Medulla oblongata (tissue), 1 donor: ENCODE measurements at regions not wholly inside any gene's neighbourhood (a gene's known extent, or its start where the extent isn't known, plus 50 kb on each side); places are given as distances from the start of the nearest gene placed in this dataset.

Source experiments
- DNase-seq: peaks from one replicate; pipeline ENCODE4 v3.0.0-alpha.2; 2015; ENCODE audit errors: extremely low spot score

DNA sequence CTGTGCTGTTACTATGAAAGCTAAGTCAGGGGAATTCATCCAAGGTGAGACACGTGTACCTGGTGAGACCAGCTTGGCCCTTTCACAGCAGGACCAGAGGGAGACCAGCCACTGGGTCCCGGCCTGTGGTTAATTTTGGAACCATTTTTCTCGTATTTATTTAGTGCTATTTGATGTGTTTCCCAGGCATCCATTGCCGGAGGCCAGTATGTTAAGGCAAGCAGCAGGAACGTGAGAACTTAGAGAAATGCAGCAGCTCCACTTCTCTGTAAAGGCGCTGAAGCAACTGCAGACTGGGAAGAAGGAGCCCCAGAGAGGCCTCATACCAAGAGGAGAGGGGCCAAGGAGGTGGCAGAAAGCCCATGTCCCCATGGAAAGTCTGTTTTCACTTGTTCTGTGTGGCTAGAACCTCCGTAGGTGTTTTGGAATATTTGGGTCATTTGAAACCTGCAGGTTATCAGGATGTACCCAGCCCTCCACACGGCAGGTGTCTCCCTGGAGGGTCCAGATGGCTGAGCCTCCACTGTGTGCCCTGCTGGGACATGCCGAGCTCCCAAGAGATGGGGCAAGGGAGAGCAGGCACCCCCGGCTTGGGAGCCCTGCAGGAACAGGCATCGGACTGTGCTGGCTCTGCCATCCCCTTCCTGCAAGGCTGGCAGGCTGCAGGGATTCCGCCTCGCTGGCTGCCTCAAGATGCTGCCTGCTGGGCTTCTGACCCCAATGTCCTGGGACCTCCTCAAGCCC, 256.0 kb upstream of the RAB6C start:
- DNase-seq, result no peak

DNA sequence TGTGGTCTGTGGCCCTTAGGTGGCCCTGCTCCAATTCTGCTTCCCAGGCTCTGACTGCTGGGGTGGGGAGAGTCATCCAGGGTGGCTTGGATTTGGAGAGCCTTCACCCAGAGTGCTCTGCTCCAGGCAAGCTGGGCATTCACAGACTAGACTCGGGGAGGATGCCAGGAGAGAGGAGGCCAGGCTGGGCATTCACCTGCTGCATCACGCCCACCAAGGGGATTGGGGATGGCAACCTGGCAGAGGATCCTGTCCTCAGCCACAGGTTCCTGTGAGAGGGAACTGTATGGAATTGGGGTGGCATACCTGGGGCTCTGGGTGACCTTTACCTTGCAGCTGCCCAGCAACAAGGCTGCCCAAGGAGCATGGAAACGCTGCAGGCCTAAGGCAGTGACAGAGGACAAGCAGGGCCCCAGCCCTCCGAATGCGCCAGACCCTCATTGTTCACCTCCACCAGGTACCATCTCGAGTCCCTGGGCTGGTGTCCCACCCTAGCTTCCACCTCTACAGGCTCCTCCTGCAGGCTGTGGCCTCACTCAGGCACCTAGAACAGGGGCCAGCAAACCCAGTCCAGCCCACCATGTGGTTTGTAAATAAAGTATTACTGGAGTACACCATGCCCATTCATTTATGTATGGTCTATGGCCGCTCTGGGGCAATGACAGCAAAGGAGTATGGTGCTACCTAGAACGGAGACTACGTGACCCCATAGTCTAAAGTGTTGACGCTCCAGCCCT, 255.3 kb upstream of the RAB6C start:
- DNase-seq, result no peak

DNA sequence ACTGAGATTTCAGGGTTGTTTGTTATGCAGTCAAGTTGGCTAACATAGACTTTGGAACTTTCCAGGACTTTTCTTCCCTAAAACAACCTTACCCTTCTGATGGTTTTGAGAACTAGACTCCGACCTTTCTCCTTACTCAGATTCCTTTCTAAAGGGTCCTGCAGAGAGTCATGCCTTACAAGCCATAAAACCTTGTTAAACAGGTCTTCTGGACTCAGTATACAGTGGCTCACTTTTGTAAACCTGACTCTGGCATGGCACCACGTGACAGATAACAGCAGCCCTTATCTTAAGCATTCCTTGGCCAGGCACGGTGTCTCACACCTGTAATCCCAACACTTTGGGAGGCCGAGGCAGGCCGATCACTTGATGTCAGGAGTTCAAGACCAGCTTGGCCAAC, 253.2 kb upstream of the RAB6C start:
- DNase-seq, result no peak

DNA sequence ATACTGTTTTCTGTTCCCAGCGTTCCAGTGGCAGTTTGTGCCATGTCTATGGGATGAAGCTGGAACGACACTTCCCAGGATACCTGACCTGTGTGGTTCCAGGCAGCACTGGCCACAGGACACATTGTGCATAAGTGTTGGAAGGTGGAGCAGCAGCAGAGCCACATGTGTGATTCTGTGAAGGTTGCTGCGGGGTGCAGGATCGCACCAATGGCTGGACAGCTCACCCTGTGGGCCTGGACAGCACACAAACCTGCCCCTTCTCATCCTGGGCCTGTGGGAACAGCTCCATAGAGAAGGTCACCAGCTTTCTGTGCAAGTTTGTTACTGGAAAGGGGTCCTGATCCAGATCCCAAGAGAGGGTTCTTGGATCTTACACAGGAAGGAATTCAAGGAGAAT, 252.2 kb upstream of the RAB6C start:
- no peak for DNase-seq

DNA sequence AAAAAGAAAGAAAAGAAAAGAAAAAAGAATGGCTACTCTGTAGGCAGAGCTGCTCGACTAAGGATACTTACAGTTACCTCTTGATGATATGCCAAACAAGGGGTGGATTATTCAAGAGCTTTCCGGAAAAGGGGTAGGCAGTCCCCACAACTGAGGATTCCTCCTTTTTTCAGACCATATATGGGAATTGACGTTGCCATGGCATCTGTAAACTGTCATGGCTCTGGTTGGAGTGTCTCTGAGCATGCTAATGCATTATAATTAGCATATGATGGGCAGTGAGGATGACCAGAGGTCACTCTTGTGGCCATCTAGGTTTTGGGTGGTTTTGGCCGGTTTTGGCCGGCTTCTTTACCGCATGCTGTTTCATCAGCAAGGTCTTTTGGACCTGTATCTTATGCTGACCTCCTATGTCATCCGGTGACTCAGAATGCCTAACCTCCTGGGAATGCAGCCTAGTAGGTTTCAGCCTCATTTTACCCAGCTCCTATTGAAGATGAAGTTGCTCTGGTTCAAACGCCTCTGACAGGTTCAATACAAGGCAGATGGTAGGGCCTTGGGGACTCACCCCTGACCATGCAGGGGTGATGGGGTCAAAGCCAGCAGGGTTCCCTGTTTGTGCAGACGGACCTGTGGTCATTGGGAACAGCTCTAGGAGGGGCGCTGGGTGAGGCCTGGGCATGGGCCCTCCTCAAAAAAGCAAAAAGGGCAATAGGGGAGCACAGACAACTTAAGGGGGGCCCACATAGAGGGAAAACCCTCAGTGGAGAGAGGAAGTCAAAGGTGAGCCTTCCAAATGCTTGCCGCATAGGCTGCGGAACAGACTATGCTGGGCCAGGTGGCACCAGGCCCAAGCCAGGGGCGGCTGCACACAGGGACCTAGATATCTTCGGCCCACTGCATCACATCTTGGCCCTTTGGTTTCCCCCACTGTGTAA, 251.2 kb upstream of the RAB6C start:
- DNase-seq, result no peak

DNA sequence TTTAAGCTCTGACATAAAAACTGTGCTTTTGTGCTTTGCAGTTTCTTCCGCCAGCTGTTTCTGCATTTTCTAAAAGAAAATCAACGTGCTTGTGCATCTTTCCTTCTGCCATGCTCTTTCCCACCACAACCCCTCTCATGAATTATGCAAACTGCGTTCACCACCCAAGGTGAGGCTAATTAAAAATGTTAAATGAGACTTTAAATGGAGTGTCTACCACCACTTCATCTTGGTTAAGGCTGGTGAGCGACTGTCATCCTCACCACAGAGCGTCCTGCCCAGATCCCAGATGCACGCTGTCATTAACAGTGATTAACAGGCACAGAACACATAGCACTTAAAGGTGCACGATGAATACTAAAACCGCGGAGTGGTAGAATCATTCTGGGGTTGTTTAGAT, 250.5 kb upstream of the RAB6C start:
- no peak for DNase-seq

DNA sequence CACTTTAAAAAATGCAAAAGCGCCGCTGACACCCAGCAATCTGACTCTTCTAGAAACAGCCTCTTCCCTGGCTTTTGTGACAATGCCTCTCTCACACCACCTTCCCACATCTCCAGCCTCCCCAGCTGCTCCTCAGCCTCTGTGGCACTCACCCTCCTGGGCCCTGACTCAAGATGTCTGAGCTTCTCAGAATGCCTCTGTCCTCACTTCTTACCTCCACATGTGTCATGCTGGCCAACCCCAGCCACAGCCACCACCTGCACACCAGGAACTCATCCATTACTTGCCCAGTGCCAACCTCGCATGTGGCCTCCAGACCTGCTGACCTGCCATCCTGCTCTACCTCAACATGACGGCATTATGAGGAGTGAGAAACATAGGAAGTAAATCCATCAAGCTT, 249.8 kb upstream of the RAB6C start:
- no peak for DNase-seq

DNA sequence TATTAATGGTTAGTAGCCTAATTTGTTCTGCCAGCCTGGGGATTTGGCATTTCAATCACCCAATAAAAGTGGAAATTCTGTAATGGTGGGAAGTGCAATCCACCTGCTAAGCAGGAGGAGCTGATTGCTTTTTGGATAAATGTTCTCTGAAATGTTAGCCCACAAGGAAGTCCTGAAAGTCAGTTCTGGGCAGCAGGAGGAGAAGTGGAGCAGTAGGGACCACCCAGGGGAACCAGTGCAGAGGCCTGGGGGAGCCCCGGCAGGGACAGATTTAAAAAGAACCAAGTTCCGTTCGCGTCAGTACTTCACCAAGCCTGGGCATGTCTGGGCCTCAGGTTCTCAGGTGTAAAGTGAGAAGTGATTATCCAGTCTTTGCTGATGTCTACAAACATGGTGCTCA, 248.5 kb upstream of the RAB6C start:
- DNase-seq, result no peak

DNA sequence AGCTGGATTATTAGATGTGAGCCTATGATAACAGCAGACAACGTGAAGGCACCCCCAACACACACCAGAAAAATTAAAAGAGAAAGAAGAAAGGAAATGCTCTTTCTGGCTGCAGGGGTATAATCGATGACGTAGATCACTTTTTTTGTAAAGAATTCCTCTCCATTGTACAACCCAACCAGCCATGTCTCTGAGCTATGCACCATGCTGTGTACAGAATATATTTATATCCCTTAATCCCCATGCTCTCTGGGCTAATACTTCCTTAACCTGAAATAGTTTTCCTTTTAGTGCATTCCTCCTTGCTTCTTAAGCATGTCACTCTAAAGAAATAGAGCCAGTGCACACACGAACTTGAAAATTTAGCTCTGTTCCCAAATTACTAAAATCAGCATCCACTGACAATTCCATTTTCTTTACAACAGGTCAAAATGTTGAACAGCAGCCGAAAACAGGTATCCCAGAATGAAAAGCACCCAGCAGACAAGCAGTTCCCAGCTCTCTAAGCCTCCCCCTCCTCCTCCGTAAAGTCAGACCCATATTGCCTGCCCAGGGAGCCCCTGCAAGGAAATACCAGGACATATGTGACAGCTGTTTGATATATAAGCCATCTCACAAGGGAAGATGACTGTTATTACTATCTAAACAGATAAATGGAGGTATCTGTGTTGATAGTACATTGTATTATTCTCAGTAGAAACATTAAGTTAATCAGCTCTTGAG, 247.4 kb upstream of the RAB6C start:
- no peak for DNase-seq

DNA sequence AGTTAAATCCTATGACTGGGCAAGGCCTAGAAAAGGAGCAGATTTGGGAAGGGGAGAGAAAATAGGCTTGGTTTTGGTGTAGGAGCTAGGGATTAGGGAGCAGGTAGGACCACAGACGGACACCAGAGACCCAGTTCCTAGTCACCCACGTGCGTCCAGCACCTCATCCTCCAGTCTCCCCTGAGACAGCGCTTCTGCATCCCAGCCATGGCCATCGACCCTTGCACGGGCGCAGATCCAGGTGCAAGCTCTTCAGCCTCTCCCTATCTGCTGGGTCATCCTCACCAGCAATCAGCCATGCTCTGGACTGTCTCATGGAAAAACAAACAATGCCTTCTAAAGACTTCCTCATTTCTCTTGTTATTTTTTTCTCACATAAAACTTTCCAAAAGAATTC, 246.8 kb upstream of the RAB6C start:
- no peak for DNase-seq

DNA sequence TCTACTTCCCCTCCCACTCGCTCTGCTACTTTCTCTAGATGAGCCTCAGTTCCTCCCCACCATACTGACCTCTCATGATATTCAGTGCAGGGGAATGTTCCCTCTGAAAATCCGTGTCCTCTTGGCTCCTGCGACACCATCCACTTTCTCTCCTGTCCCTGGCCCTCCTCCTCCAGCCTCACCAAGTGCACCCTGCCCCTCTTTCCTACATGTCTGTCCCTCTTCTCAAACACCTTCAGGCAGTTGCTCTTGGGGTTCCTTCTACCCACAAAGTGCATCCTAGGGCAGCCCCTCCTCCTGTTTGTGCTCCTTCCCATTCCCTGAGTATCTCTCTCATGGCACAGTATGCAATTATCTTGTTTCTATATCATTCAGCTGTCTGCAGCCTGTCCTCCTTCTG, 246.4 kb upstream of the RAB6C start:
- DNase-seq, result no peak

DNA sequence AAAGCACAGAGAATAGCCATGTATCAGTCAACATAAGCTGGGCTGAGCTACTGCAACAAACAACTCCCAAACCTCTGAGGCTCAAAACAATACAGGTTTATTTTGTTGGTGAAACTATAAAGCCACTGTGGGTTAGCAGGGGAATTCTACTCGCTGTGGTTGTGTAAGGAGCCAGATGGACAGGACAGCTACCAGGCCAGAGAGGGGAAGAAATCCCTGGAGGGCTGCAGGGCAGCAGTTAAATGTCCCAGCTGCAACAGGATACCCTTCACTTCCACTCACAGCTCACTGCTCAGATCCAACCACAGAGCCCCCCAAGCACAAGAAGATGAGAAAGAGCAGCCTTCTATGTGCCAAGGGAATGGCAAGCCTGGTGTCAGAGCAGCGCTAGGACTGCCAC, 245.9 kb upstream of the RAB6C start:
- DNase-seq, result no peak

DNA sequence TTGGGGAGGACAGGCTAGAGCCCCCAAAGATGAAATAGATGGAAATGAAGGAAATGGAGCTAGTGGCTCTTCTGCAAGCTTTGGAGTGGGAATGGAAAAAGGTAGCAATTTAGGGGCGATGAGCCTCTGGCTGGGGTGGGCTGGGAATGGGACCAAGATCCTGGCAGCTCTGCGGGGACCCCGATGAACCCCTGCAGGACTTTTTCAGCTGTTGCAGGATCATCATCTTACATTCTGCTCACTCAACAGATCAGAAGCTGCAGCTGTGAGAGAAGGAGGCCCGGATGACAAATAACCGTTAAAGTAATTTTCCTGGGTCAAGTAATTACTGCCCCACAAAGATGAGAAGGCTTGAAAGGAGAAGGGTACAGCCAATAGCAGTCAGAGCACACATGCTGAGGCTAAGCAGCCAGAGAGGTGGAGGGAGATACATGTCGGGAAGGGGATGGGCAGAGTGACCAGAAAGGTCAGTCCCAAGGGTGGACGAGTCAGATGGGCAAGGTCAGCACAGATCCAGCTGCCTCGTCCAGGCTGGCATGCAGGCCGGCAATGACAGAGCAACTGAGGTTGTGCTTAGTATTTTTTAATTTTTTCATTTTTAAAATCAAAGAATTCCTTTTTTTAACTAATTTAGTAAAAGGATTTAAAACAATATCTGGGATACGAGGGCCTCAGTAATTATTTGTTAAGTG, 245.0 kb upstream of the RAB6C start:
- no peak for DNase-seq

DNA sequence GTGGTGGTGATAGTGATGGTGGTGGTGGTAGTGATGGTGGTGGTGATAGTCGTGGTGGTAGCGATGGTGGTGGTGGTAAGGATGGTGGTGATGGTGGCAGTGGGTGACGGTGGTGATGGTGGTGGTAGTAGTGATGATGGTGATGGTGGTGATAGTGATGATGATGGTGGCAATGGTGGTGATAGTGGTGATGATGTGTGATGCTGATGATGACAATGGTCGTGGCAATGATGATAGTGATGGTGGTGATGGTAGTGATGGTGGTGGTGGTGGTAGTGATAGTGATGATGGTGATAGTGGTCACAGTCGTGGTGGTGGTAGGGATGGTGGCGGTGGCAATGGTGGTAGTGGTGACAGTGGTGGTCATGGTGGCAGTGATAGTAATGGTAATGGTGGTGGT, 243.9 kb upstream of the RAB6C start:
- DNase-seq, result no peak

DNA sequence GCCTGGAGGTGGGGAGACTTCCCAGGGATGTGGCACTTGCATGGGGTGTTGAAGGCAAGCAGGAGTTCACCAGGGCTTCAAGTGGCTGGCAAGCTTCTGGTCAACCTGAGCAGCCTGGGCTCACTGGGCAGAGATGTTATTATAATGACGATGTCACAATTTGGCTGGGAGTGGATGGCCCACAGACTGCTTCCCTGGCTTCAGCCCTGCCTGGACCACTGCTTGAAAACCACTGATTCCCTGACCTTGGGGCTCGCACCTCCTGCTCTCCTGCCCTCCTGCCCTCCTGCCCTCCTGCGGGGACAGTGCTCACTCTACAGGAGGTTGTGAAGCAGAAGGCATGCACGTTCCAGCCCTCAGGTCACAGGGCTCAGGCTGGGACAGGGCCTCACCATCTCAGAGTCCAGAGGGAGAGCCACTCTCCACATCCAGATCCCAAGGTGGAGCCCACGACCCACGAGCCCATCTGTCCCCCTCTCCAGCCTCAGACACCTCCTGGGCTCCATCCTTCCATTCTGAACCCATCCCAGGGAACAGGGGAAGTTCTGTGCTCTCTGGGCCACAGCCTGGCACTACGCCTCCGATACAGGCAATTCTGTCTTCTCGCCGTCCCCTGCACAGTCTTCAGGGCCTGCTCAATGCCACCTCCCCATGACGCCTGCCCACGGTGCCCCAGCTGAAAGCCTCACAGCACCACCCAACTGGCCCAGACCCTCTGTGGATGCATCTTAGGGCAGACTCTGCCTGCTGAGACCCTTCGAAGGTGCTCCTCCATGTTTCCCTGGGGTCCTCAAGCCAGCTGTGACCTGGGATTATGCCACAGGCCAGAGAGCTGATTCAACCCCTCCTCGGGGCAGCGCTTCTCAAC, 241.6 kb upstream of the RAB6C start:
- no peak for DNase-seq

DNA sequence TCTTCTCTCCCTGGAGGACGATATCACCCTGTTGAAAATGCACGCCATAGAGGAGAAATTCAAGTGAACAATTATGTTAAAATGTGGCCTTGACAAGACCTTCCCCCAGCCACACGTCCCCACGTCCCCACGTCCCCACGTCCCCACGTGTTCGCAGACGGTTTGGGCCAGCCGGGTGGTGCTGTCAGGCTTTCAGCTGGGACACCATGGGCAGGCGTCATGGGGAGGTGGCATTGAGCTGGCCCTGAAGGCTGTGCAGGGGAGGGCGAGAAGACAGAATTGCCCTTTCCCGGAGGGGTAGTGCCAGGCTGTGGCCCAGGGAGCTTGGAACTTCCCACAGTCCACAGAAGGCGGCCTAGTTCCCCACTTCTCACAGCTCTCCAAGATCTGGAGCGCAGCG, 240.7 kb upstream of the RAB6C start:
- no peak for DNase-seq

DNA sequence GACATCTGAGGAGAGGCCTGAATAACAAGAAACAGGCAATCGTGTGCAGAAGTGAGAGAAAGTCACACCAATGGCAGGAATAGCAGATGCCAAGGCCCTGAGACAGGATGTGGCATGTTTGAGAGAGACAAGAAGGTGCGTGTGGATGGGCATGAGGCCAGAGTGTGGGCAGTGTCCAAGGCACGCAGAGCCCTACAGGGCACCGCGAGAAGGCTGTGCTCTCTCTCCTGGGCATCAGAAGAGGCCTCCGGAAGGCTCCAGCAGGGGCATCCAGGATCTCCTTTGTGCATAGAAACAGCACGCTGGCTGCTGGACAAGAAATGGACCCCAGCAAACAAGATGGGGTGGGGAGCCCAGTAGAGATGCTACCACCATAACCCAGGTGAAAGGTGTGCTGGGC, 239.0 kb upstream of the RAB6C start:
- DNase-seq, result no peak

DNA sequence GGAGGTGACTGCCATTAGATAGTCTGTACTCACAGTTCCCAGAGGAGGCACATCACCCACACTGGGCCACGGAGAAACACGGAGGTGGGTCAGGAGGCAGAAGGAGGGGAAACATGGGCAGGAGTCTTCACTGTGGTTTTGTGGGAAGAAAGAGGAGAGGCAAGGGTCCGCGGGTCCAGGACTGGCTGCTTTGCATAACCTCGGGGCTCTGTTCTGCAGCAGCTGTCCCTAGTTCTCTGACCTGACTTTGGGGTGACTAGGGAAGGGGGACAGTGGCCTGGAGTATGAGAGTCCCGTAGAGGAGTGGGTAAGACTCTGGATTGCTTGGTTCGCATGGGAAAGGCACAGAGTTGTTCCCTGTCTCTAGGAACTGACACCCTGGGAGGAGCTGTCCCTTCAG, 238.3 kb upstream of the RAB6C start:
- DNase-seq, result no peak

DNA sequence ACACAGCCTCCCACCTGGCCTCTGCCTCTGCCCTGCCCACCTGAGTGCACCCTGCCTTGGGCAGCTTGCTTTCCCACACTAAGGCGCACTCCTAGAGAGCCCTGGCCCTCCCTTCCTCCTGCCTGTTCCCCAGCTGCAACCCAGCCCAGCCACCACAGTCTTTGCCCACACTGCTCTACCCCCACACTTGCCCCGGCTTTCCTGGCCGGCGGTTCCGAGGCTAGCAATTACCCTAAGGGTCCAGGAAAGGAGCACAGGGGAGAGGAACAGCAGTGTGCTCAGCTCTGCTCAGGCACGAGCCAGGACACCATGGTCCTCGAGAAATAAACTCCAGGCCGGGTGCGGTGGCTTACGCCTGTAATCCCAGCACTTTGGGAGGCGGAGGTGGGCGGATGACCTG, 237.8 kb upstream of the RAB6C start:
- no peak for DNase-seq
